Activated naive CD8-positive, alpha-beta T cell treated with anti-CD3 and anti-CD28 coated beads for 36 hours (primary cell): ENCODE measurements at regions not wholly inside any gene's neighbourhood (a gene's known extent, or its start where the extent isn't known, plus 50 kb on each side); places are given as distances from the start of the nearest gene placed in this dataset.
"Not testable (repeated sequence)": the region's sequence is repeated elsewhere in the genome, so short reads cannot be mapped to it uniquely, and the experiment has no call there.

Experiments
- DNase-seq: peaks from one replicate; pipeline ENCODE4 v3.0.0; 2021
- H3K27ac Mint-ChIP-seq: one replicate; pipeline ENCODE4 v1.8.0; 2022; ENCODE audit warnings: mild to moderate bottlenecking, moderate library complexity, mixed read lengths
- H3K27me3 Mint-ChIP-seq: one replicate; pipeline ENCODE4 v1.8.0; 2022; ENCODE audit warnings: mild to moderate bottlenecking, mixed read lengths
- H3K36me3 Mint-ChIP-seq: one replicate; pipeline ENCODE4 v1.8.0; 2021; ENCODE audit warnings: mild to moderate bottlenecking, mixed read lengths
- H3K4me1 Mint-ChIP-seq: one replicate; pipeline ENCODE4 v1.8.0; 2021; ENCODE audit warnings: mixed read lengths
- H3K4me3 Mint-ChIP-seq: one replicate; pipeline ENCODE4 v1.8.0; 2022; ENCODE audit warnings: mild to moderate bottlenecking, moderate library complexity, mixed read lengths
- H3K9me3 Mint-ChIP-seq: one replicate; pipeline ENCODE4 v1.8.0; 2022; ENCODE audit warnings: mixed read lengths

DNA sequence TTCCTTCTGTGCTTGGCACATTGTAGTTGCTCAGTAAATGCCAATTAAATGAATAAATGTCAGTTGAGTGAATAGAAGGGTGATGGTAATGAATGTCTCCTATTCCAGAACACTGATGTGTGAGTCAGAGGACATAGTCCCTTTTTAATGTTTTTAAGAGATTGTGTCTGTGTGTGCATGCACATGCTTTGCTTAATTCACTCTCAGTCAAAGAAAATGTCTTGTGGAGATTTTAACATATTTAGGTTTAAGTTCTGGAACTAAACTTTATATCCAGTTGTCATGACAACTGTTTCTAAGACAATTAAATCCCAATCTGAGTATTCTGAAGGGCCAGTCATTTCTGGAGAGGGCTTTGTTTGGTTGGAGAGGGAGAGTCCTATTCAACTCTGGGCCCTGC lies 255.3 kb upstream of the CDH11 start:
- DNase-seq: no peak
- Mint-ChIP-seq H3K36me3 (no peaks in the 10 kb centered on the region), H3K9me3 (no peaks in the 10 kb centered on the region), H3K27me3 (no peaks in the 10 kb centered on the region), H3K4me1 (no peaks in the 10 kb centered on the region), H3K27ac (no peak overlapping the region), H3K4me3 (no peak overlapping the region)

- DNase-seq: no peak
- Mint-ChIP-seq H3K4me1 (no peaks in the 10 kb centered on the region), H3K9me3 (no peaks in the 10 kb centered on the region), H3K4me3 (no peak overlapping the region), H3K36me3 (no peaks in the 10 kb centered on the region), H3K27ac (no peak overlapping the region), H3K27me3 (no peaks in the 10 kb centered on the region)
Measured at GRCh38 chr16:65376601-65377000, 254.7 kb upstream of the CDH11 start.

- no peak overlapping the region for H3K4me3 Mint-ChIP-seq
- no peak overlapping the region for H3K27ac Mint-ChIP-seq
- no peaks in the 10 kb centered on the region for H3K9me3 Mint-ChIP-seq
- H3K27me3 Mint-ChIP-seq: no peaks in the 10 kb centered on the region
- H3K4me1 Mint-ChIP-seq: no peaks in the 10 kb centered on the region
- H3K36me3 Mint-ChIP-seq: no peaks in the 10 kb centered on the region
- no peak for DNase-seq
Measured at GRCh38 chr16:65375651-65376050, 253.8 kb upstream of the CDH11 start.

GRCh38 chr16:65373097-65373496 lies 251.2 kb upstream of the CDH11 start:
- peaks cover 3% of the 10 kb centered on the region for H3K9me3 Mint-ChIP-seq
- DNase-seq: no peak
- H3K27ac Mint-ChIP-seq: no peak overlapping the region
- no peaks in the 10 kb centered on the region for H3K4me1 Mint-ChIP-seq
- H3K27me3 Mint-ChIP-seq: no peaks in the 10 kb centered on the region
- no peak overlapping the region for H3K4me3 Mint-ChIP-seq
- no peaks in the 10 kb centered on the region for H3K36me3 Mint-ChIP-seq

- Mint-ChIP-seq H3K4me3 (no peak overlapping the region), H3K9me3 (peaks cover 4% of the 10 kb centered on the region), H3K36me3 (no peaks in the 10 kb centered on the region), H3K4me1 (no peaks in the 10 kb centered on the region), H3K27ac (no peak overlapping the region), H3K27me3 (no peaks in the 10 kb centered on the region)
- no peak for DNase-seq
Measured at GRCh38 chr16:65372171-65372570, 250.3 kb upstream of the CDH11 start.

GRCh38 chr16:65365732-65366715 lies 244.2 kb upstream of the CDH11 start:
- Mint-ChIP-seq H3K27me3 (no peaks in the 10 kb centered on the region), H3K36me3 (no peaks in the 10 kb centered on the region), H3K9me3 (peaks cover 4% of the 10 kb centered on the region), H3K27ac (no peak overlapping the region), H3K4me1 (no peaks in the 10 kb centered on the region), H3K4me3 (no peak overlapping the region)
- DNase-seq: no peak

GRCh38 chr16:65356721-65357120 lies 234.9 kb upstream of the CDH11 start:
- DNase-seq, H3K27me3 Mint-ChIP-seq, H3K4me3 Mint-ChIP-seq, H3K27ac Mint-ChIP-seq, H3K9me3 Mint-ChIP-seq, H3K4me1 Mint-ChIP-seq, H3K36me3 Mint-ChIP-seq: not testable (repeated sequence)

- Mint-ChIP-seq H3K4me3 (no peak overlapping the region), H3K9me3 (peaks cover 6% of the 10 kb centered on the region), H3K4me1 (no peaks in the 10 kb centered on the region), H3K27me3 (no peaks in the 10 kb centered on the region), H3K27ac (no peak overlapping the region), H3K36me3 (no peaks in the 10 kb centered on the region)
- no peak for DNase-seq
Measured at GRCh38 chr16:65355706-65356105, 233.8 kb upstream of the CDH11 start.

GRCh38 chr16:65353183-65353582 lies 231.3 kb upstream of the CDH11 start:
- Mint-ChIP-seq H3K36me3 (no peaks in the 10 kb centered on the region), H3K9me3 (peaks cover 3% of the 10 kb centered on the region), H3K4me1 (no peaks in the 10 kb centered on the region), H3K27ac (no peak overlapping the region), H3K27me3 (no peaks in the 10 kb centered on the region), H3K4me3 (no peak overlapping the region)
- DNase-seq: no peak

GRCh38 chr16:65349626-65350025 lies 227.8 kb upstream of the CDH11 start:
- Mint-ChIP-seq H3K27ac (no peak overlapping the region), H3K4me3 (no peak overlapping the region), H3K9me3 (no peaks in the 10 kb centered on the region), H3K36me3 (no peaks in the 10 kb centered on the region), H3K4me1 (no peaks in the 10 kb centered on the region), H3K27me3 (no peaks in the 10 kb centered on the region)
- no peak for DNase-seq

DNA sequence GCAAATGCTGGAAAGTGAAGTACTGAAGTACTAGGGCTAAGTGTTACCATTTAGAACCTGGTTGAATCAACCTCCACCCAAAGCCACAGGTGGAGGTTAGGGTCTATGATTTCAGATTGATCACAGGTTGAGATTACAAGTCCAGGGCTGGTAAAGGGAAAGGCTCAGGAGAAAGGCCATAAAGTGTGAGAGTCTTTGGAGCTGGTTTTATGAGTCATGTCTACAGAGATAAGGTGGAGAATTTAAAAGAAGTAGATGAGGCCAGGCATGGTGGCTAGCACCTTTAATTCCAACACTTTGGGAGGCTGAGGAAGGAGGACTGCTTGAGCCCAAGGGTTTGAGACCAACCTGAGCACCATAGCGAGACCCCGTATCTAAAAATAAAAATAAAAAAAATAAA lies 221.7 kb upstream of the CDH11 start:
- no peaks in the 10 kb centered on the region for H3K27me3 Mint-ChIP-seq
- no peak for DNase-seq
- H3K9me3 Mint-ChIP-seq: no peaks in the 10 kb centered on the region
- H3K4me3 Mint-ChIP-seq: no peak overlapping the region
- no peaks in the 10 kb centered on the region for H3K36me3 Mint-ChIP-seq
- H3K27ac Mint-ChIP-seq: no peak overlapping the region
- H3K4me1 Mint-ChIP-seq: no peaks in the 10 kb centered on the region

GRCh38 chr16:65342231-65342866 lies 220.5 kb upstream of the CDH11 start:
- no peak for DNase-seq
- Mint-ChIP-seq H3K4me1 (no peaks in the 10 kb centered on the region), H3K27me3 (no peaks in the 10 kb centered on the region), H3K36me3 (no peaks in the 10 kb centered on the region), H3K27ac (no peak overlapping the region), H3K4me3 (no peak overlapping the region), H3K9me3 (no peaks in the 10 kb centered on the region)

- Mint-ChIP-seq H3K27ac (no peak overlapping the region), H3K9me3 (no peaks in the 10 kb centered on the region), H3K4me1 (no peaks in the 10 kb centered on the region), H3K27me3 (no peaks in the 10 kb centered on the region), H3K36me3 (no peaks in the 10 kb centered on the region), H3K4me3 (no peak overlapping the region)
- DNase-seq: no peak
Measured at GRCh38 chr16:65339062-65339461, 217.2 kb upstream of the CDH11 start.

DNA sequence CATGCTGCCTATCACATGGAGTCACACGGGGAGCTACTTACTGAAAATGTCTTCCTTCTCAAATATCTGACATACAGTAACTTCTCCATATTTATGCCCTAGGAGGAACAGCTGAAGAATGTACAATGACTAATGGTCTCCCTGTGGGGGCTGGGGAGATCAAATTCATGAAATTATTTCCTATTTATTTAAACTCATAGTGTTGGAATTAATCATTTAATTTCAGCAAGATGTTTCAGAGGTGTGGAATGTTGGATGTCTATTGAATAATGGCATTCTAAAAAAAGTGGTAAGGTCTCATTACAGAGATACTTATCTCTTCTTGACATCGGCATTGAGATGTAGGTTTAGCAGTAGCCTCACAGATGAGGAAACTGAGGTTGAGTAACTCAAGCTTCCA lies 214.3 kb upstream of the CDH11 start:
- Mint-ChIP-seq H3K9me3 (no peaks in the 10 kb centered on the region), H3K27me3 (no peaks in the 10 kb centered on the region), H3K4me1 (no peaks in the 10 kb centered on the region), H3K4me3 (no peak overlapping the region), H3K27ac (no peak overlapping the region), H3K36me3 (no peaks in the 10 kb centered on the region)
- no peak for DNase-seq

DNA sequence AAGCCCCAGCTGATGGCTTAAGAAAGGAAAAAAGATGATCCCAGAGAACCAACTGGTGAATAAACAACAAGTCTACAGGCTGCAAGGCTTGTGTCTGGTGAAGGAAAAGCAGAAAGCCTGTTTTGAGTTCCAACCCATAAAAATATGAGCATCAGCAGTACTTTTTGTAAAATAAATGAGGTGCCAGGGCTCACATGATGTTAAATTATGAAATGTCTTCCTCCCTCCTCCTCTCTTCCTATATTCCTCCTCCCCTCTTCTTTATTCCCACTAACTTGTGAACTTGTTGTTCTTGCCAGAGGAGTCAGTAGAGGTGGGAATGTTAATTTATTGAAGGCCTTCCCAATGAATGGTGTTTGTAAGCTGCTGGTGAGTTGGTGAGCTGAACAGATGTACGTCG lies 212.2 kb upstream of the CDH11 start:
- Mint-ChIP-seq H3K4me3 (no peak overlapping the region), H3K36me3 (no peaks in the 10 kb centered on the region), H3K9me3 (peaks cover 4% of the 10 kb centered on the region), H3K4me1 (no peaks in the 10 kb centered on the region), H3K27ac (no peak overlapping the region), H3K27me3 (no peaks in the 10 kb centered on the region)
- no peak for DNase-seq

GRCh38 chr16:65333283-65333682 lies 211.4 kb upstream of the CDH11 start:
- H3K9me3 Mint-ChIP-seq: peaks cover 4% of the 10 kb centered on the region
- H3K27ac Mint-ChIP-seq: no peak overlapping the region
- no peaks in the 10 kb centered on the region for H3K4me1 Mint-ChIP-seq
- no peak for DNase-seq
- H3K27me3 Mint-ChIP-seq: no peaks in the 10 kb centered on the region
- H3K4me3 Mint-ChIP-seq: no peak overlapping the region
- H3K36me3 Mint-ChIP-seq: no peaks in the 10 kb centered on the region
